HG03039 (cell line): ENCODE measurements at regions not wholly inside any gene's neighbourhood (a gene's known extent, or its start where the extent isn't known, plus 50 kb on each side); places are given as distances from the start of the nearest gene placed in this dataset.

Source experiments
- ATAC-seq: cut with Tn5 transposase; IDR thresholded peaks from one replicate; pipeline ENCODE4 v1.9.1; 2021; ENCODE audit warnings: mild to moderate bottlenecking, moderate library complexity; ENCODE audit not compliant: unreplicated experiment

DNA sequence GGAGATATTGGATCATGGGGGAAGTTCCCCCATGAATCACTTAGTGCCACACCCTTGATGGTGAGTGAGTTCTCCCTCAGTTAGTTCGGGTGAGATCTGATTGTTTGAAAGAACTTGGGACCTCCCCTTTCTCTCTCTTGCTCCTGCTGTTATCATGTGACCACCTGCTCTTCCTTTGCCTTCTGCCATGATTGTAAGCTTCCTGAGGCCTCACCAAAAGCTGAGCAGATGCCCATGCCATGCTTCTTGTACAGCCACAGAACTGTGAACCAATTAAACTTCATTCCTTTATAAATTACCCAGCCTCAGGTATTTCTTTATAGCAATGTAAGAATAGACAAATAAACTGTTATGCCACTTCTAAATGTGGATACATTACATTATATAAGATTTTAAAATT lies 686.7 kb upstream of the MARCKS start:
- ATAC-seq: no peak

GRCh38 chr6:113171882-113172281 lies 685.3 kb upstream of the MARCKS start:
- ATAC-seq: no peak

GRCh38 chr6:113172531-113172966 lies 684.6 kb upstream of the MARCKS start:
- no peak for ATAC-seq

- ATAC-seq: no peak
Observed at GRCh38 chr6:113178349-113178748, 678.8 kb upstream of the MARCKS start.

DNA sequence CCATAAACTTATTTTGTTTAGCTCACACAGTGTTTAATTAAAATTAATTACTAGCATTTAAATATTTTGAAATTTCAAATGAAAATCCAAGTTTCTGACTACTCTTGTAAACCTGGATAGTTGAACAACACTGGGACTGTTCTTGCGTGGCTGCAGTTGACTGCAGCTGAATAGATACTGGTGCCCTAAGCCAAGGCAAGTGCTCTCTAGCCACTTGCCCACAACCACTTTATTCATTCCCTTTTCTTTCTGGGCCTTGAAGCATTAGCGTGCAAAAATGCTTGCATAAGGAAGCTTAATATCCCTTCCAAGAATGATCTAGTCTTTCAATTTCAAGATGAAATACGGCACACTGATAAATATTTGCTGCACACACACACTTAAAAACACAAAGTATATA lies 676.0 kb upstream of the MARCKS start:
- ATAC-seq: no peak

DNA sequence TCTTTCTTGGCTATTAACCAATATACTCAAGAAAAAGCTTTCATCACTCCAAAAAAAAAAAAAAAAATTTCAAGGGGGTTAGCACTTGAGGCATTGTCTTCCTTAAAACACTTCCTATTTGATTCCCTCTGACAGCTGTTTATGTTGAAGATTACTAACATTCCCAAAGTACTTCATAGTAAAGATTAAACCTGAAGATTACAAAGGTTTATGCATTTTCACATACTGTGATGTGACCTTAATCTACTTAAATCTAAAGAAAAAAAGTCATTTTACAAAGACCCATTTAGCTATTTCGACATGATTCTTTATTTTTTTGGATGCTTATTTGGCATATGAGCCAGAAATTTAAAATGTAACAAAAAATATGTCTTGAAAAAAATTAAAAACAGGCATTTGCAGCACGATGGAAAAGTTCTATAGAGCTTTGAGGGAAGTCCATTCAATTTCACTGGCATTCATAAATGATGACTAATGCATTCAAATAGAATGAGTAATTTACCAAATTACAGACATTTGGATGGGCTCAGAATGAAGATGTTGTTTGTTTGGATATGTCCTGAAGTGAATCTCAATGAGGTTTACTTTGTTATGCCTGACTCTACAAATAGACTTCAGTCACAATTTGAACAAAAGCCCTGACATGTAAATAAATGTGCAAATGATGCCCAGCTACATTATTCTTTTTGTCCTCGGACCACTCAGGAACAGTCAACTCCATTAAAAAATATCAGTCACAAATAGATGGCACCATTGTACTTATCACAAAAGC lies 674.6 kb upstream of the MARCKS start:
- ATAC-seq: no peak

GRCh38 chr6:113184291-113184690 lies 672.9 kb upstream of the MARCKS start:
- ATAC-seq: no peak

- ATAC-seq: no peak
Observed at GRCh38 chr6:113184736-113185135, 672.4 kb upstream of the MARCKS start.

GRCh38 chr6:113185299-113185698 lies 671.8 kb upstream of the MARCKS start:
- ATAC-seq: no peak

DNA sequence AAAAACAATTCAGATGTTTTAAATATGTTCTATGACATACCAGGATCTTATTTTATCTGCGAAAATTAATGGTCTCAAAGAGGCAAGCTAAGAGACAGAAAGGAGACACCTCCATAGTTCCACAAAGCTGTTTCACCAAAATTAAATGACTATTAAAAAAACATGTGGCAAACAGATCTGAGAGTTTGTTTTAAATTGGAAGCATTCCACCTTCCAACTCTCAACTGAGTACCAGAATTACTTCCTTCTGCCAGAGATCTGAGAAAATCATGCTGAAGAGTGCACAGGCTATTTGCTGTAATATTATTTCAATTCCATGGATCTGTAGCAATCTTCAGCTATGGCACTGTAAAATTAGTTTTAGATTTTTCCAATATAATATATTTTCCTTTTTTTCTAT lies 669.5 kb upstream of the MARCKS start:
- ATAC-seq: no peak

DNA sequence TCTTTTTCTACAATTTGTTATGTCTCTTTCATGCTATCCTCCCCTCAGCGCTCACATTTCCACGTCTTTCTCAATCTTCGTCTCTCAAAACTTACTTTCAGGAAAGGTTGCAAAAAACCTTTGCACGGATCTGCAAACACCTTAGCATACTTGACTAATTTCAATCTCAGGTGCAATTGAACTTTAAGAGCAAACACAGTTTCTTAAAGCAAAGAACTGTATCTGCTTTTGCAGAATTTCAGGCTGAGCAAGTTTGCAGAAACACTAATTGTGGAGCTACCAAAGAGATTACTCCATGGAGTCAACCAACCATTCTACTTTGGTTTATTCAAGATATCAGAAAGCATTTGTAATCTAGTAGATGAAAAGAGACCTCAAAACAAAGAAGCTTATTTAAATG lies 668.2 kb upstream of the MARCKS start:
- no peak for ATAC-seq

GRCh38 chr6:113190170-113190569 lies 667.0 kb upstream of the MARCKS start:
- ATAC-seq: no peak

- ATAC-seq: no peak
Observed at GRCh38 chr6:113194090-113194489, 663.1 kb upstream of the MARCKS start.

- ATAC-seq: no peak
Observed at GRCh38 chr6:113202852-113203714, 654.1 kb upstream of the MARCKS start.

DNA sequence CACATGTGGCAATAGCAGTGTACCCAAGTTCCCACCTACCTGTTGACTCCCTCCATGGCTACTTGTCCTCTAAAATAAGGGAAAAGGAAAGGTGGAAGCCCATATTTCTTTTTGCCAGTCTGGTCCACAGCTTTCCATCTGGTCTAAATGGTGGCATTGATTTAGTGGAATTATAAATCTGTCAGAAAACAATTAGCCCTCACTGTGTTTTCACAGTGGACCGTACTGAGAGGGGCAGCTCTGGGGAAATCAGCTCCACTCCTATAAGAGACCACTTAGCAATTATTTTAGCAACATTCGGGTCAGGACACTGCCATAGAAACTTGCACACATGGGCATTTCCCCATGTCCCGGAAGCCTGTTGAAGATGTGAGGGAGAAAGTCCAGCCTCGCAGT lies 653.4 kb upstream of the MARCKS start:
- no peak for ATAC-seq

DNA sequence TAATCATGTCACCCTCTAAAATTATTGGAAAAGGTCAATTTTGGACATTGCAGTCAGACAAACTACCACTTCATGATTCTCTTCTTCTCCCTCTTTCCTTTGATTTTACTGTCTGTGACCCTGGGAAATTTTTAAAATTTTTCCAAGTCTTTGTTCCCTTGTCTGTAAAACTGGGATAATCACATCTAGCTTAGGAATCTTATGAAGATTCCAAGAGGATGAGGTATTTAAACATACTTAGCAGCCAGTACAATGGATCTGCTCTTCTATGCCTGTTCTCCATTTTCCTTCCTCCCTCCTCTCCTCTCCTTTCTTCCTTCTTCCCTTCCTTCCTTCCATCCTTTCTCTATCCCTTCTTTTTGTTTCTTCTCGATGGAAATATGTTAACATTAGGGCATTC lies 651.6 kb upstream of the MARCKS start:
- ATAC-seq: no peak

DNA sequence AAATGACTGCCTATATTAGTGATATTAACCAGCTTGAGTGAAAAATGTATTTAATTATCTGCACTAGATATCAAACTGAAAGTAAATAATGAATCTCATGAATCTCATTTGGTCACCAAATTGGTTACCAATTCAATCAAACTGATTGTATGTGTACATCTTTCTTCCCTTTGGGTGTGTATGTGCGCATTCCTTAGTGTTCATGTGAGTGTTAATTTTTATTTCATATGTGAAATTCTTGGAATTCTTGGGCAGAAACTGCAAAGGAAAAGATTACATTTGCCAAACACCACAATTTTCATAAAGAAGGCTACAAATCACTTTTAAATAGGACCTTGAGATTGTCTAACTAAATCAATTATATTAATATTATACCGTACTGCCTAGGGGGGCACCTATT lies 648.4 kb upstream of the MARCKS start:
- ATAC-seq: no peak

GRCh38 chr6:113209315-113209714 lies 647.8 kb upstream of the MARCKS start:
- no peak for ATAC-seq

- ATAC-seq: no peak
Observed at GRCh38 chr6:113211170-113211569, 646.0 kb upstream of the MARCKS start.

- ATAC-seq: no peak
Observed at GRCh38 chr6:113219783-113220182, 637.4 kb upstream of the MARCKS start.

GRCh38 chr6:113220832-113221231 lies 636.3 kb upstream of the MARCKS start:
- no peak for ATAC-seq

DNA sequence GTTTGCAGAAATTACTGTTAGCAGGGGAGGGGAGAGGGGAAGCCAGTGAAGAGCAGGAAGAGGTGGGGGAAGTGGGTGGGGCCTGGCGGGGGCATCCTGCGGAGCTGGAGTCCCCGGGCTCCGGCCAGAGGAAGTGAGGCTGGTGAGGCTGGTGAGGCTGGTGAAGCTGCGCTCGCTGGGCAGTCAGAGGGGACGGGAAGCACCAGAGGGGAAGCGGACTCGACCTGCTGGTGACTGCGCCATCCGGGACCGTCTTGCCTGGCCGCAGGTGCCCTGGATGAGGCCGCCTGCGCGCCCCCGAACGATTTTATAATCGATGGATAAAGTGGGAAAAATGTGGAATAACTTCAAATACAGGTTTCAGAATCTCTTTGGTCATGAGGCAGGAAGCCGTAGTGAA lies 635.3 kb upstream of the MARCKS start:
- ATAC-seq: no peak
